ENCODE measurements at regions not wholly inside any gene's neighbourhood (a gene's known extent, or its start where the extent isn't known, plus 50 kb on each side); places are given as distances from the start of the nearest gene placed in this dataset.

DNA sequence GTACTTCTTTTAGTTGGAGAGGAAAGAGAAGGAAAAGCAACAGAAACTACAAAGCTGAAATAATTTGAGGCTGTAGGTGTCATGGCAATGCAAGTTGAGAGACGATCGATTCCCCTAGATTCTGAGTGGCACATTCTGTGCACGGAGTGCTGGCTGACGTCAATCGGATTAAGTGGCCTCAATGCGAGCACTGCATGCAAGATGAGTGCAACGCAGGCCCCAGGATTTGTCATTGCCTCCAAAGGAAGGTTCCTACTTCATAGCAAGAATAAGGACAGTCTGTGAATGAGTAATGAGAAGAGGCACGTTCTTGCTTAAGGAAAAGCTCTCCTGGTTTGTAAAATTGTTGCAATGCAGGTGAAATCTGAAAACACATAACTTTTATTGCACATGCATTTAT is 892.4 kb downstream of the KCNA4 start:
- CTCF ChIA-PET, result no interaction called here
- POLR2A ChIA-PET, result no interaction called here
- no peaks in the 10 kb centered on the region for H3K27me3 Mint-ChIP-seq

DNA sequence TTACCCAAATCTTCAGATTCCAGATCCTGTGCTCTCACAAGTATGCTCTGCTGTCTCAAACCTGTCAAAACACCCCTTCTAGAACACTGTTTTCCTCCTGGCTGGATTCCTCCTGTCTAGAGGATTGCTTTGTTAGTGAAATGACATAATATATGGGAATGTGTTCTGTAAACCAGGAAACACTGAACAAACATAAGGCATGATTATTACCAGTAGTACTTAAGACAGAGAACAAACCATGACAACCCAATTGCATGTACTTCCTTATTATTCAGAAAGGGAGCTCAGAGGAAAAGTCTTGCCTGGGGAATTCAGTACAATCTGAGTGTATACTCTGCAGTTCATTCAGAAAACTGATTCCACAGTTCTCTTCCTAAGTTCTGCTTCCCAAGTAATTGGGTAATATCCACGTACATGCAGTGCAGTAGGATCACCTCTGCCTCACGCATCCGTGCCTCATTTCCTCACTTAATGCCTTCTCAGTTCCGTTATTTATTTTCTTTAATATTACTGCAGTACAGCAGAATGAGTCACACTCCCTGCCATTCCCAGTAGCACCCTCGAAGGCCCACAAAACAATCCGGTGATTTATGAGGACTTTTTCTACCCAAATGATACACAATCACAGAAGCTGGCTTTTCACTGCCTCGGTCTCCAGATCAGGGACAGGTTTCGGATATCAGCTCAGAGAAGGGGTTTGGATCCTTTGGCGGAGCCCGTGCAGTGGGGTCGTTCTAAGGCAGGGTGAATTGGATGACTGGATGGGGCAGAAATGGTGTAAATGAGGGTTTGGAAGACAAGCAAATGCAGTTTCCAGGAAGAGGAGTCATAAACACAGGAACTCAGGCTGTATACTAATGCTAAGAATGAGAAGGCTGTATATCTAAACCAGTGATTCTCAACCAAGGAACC is 896.9 kb downstream of the KCNA4 start:
- TF ChIP-seq, protein P1, sequence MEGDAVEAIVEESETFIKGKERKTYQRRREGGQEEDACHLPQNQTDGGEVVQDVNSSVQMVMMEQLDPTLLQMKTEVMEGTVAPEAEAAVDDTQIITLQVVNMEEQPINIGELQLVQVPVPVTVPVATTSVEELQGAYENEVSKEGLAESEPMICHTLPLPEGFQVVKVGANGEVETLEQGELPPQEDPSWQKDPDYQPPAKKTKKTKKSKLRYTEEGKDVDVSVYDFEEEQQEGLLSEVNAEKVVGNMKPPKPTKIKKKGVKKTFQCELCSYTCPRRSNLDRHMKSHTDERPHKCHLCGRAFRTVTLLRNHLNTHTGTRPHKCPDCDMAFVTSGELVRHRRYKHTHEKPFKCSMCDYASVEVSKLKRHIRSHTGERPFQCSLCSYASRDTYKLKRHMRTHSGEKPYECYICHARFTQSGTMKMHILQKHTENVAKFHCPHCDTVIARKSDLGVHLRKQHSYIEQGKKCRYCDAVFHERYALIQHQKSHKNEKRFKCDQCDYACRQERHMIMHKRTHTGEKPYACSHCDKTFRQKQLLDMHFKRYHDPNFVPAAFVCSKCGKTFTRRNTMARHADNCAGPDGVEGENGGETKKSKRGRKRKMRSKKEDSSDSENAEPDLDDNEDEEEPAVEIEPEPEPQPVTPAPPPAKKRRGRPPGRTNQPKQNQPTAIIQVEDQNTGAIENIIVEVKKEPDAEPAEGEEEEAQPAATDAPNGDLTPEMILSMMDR (IDR thresholded peaks at IDR 0.05), result no peak
- POLR2A ChIA-PET, result no interaction called here
- Mint-ChIP-seq H3K4me1 (no peaks in the 10 kb centered on the region), H3K36me3 (ENCODE audit: low read depth) (no peaks in the 10 kb centered on the region), H3K27me3 (no peaks in the 10 kb centered on the region), H3K9me3 (peaks cover 3% of the 10 kb centered on the region), H3K27ac (no peak overlapping the region), H3K4me3 (no peak overlapping the region)
- CTCF ChIA-PET, result no interaction called here
- intact Hi-C loops (cut with micrococcal nuclease), result no loop called here
- ATAC-seq (ENCODE audit: low read depth) (no peak), DNase-seq (no peak)

More for the DNA sequence above, 892.4 kb downstream of the KCNA4 start:
- Mint-ChIP-seq H3K4me1 (no peaks in the 10 kb centered on the region), H3K36me3 (ENCODE audit: low read depth) (no peaks in the 10 kb centered on the region), H3K9me3 (peaks cover 3% of the 10 kb centered on the region), H3K27ac (no peak overlapping the region), H3K4me3 (no peak overlapping the region)
- no peak for DNase-seq
- TF ChIP-seq, protein P1 (IDR thresholded peaks at IDR 0.05), result no peak
- ATAC-seq (ENCODE audit: low read depth), result no peak
- intact Hi-C loops (cut with micrococcal nuclease), result no loop called here

DNA sequence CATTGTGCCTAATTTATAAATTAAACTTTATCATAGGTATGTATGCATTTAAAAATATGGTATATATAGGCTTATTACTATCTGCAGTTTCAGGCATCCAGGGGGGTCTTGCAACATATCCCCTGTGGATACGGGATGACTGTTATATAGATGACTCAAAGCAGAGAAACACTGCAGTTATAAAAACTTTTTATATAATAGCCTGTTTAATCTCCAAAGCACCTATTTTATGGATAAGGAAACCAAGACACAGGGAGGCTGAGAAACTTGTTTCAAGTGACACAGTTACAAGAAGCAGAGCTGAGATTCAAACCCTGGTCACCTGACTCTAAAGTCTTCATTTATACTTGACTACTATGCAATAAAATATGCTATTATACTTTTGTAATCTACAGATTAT is 897.7 kb downstream of the KCNA4 start:
- Mint-ChIP-seq H3K27ac (no peak overlapping the region), H3K4me1 (no peaks in the 10 kb centered on the region), H3K27me3 (no peaks in the 10 kb centered on the region), H3K9me3 (peaks cover 3% of the 10 kb centered on the region), H3K4me3 (no peak overlapping the region), H3K36me3 (ENCODE audit: low read depth) (no peaks in the 10 kb centered on the region)
- no peak for ATAC-seq (ENCODE audit: low read depth)
- no peak for DNase-seq
- CTCF ChIA-PET, result no interaction called here
- POLR2A ChIA-PET, result no interaction called here
- intact Hi-C loops (cut with micrococcal nuclease), result no loop called here
- TF ChIP-seq, protein P1 (IDR thresholded peaks at IDR 0.05), result no peak

DNA sequence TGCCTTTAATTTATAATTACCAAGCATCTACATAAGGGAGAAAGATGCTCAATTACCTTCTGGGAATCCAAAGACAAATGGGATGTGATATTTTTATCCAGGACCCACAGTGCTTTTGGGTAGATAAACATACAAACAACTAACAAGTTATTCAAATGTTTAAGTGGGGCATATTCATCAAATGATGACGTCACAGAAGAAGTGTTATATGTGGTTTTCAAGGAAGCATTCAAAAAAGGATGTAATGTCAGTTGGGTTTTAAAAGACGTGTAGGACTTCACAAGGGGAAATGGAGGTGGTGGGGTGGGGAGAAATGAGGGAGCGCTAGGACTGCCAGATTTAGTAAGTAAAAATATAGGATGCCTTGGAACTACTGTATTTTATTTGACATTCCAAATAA is 915.9 kb downstream of the KCNA4 start:
- Mint-ChIP-seq H3K4me1 (no peaks in the 10 kb centered on the region), H3K27me3 (no peaks in the 10 kb centered on the region), H3K4me3 (no peak overlapping the region), H3K9me3 (peaks cover 14% of the 10 kb centered on the region), H3K27ac (no peak overlapping the region), H3K36me3 (ENCODE audit: low read depth) (no peaks in the 10 kb centered on the region)
- ATAC-seq (ENCODE audit: low read depth) (no peak), DNase-seq (no peak)
- ChIA-PET POLR2A (no interaction called here), CTCF (no interaction called here)
- intact Hi-C loops (cut with micrococcal nuclease), result no loop called here
- TF ChIP-seq, protein P1 (IDR thresholded peaks at IDR 0.05), result no peak

DNA sequence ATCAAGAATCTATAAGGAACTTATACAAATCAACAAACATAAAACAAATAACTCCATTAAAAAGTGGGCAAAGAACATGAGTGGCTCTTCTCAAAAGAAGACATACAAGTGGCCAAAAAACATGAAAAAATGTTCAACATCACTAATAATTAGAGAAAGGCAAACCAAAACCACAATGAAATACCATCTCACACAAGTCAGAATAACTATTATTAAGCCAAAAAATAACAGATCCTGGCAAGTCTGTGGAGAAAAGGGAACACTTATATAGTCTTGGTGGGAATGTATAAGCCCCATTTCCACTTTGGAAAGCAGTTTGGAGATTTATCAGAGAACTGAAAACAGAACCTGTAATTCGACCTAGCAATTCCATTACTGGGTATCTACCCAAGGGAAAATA is 921.0 kb downstream of the KCNA4 start:
- intact Hi-C loops (cut with micrococcal nuclease), result no loop called here
- Mint-ChIP-seq H3K9me3 (peaks cover 2% of the 10 kb centered on the region), H3K27me3 (no peaks in the 10 kb centered on the region), H3K27ac (no peak overlapping the region), H3K4me3 (no peak overlapping the region), H3K36me3 (ENCODE audit: low read depth) (no peaks in the 10 kb centered on the region), H3K4me1 (no peaks in the 10 kb centered on the region)
- CTCF ChIA-PET, result no interaction called here
- POLR2A ChIA-PET, result no interaction called here
- no peak for ATAC-seq (ENCODE audit: low read depth)
- no peak for DNase-seq
- TF ChIP-seq, protein P1 (IDR thresholded peaks at IDR 0.05), result no peak
